GM18909 (cell line): ENCODE measurements at regions not wholly inside any gene's neighbourhood (a gene's known extent, or its start where the extent isn't known, plus 50 kb on each side); places are given as distances from the start of the nearest gene placed in this dataset.

Experiments used
- ATAC-seq: cut with Tn5 transposase; IDR thresholded peaks from one replicate; pipeline ENCODE4 v1.9.1; 2021; ENCODE audit warnings: mild to moderate bottlenecking; ENCODE audit not compliant: unreplicated experiment, poor library complexity

GRCh38 chr2:150640039-150640438 lies 152.6 kb upstream of the RND3 start:
- ATAC-seq, result no peak

GRCh38 chr2:150639383-150639782 lies 151.9 kb upstream of the RND3 start:
- no peak for ATAC-seq

- no peak for ATAC-seq
These were observed 143.9 kb upstream of the RND3 start for GRCh38 chr2:150631236-150631821.

- no peak for ATAC-seq
These were observed 143.2 kb upstream of the RND3 start for GRCh38 chr2:150630587-150631235.

- ATAC-seq, result no peak
These were observed 140.1 kb upstream of the RND3 start for GRCh38 chr2:150627526-150627925.

GRCh38 chr2:150626934-150627411 lies 139.5 kb upstream of the RND3 start:
- no peak for ATAC-seq

GRCh38 chr2:150625741-150626140 lies 138.3 kb upstream of the RND3 start:
- no peak for ATAC-seq

- no peak for ATAC-seq
These were observed 137.8 kb upstream of the RND3 start for GRCh38 chr2:150625303-150625702.

GRCh38 chr2:150624001-150624401 lies 136.5 kb upstream of the RND3 start:
- peak; percentile 78 for ATAC-seq

DNA sequence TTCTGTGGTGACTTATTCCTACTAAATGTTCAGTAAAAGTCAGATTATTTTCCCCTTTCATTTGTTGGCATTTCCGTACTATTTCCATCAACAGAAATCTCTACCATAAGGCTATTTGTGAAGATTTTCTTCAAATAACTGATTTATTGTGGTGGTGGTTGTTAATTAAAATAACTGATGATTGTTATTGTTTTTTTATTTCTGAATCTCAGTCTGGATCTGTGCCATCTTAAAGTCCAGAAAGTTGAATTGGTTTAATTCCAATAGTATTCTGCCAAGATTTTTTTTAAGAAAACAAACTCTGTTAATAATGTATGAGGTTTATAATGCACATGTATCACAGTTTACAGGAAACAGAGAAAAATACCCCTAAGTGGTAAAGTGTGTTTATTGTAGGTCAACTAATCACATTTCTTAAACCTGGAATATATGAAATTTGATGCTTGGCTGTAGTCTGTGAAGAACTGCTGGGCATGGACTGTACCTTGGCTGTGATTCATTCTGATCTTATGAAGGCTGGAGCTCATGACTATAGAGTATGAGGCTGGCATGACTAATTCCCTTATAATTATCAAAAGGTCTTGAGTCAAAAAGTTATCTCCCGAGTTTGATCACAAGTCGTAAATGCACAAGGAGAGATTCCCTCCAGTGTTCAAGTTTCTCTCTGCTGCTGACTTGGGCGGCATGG lies 134.2 kb upstream of the RND3 start:
- no peak for ATAC-seq

GRCh38 chr2:150620855-150621254 lies 133.4 kb upstream of the RND3 start:
- no peak for ATAC-seq

GRCh38 chr2:150620416-150620815 lies 132.9 kb upstream of the RND3 start:
- no peak for ATAC-seq

- ATAC-seq, result no peak
These were observed 132.3 kb upstream of the RND3 start for GRCh38 chr2:150619607-150620330.

DNA sequence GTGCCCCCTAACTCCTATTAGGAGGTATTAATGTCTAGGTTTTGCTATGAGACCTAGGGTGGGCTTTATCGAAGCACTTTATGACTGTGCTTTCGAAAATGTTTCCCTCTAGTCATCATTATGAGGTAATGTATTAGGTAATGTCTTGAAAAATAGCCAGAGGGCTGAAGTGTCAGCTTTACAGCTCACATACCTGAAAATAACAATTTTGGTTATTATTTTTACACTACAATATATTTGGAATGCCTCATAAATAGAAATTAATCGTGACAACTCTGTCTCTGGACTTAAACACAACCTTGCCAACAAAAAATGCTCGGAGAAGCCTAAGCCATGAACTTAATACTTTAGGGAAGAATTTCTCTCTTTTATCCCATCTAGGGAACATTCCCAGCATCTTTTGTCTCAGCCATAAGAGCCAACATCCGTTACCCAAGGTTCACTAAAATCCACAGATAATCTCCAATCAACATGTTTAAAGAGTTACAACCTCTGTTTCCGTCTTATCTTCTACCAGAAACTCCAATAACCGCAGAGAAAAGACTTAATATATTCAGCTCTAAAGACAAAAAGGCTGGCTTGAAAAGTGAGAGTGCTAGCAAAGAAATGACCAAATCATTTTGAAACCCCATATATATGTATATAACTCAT lies 130.9 kb upstream of the RND3 start:
- no peak for ATAC-seq

GRCh38 chr2:150617351-150617978 lies 130.0 kb upstream of the RND3 start:
- no peak for ATAC-seq

DNA sequence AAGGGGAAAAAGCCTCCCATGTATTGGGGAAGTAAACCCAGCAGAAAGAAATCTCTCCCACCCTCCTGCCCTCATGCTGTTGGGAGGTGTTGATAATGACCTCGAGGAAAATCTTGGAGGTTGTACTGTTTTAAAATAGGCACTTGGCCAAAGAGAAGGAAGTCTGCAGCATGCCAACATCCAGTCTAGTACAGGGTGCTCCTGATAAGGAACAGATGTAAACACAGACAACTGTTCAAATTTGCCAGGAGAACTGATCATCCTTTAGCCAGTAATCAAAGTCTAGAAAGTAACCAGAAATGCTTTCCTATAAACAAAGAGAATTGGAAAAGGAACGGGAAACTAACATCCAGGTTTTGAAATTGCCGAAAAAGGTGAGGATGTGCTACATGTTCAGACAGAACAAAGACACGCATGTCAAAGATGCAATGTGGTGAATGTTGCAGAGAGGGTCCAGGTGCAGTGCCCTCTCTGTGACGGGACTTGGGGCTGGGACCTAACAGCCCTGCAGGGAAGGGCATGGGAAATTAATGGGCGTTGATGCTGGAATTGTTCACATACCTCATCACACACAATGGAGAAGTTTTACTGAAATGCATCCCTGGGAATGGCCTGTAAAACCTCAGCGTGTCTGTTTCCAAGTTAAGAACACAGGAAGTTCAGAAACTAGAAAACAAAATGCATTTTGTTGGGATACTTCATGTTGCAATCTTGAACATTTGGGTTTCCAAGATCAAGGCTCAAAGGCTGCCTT lies 125.7 kb upstream of the RND3 start:
- ATAC-seq, result no peak

DNA sequence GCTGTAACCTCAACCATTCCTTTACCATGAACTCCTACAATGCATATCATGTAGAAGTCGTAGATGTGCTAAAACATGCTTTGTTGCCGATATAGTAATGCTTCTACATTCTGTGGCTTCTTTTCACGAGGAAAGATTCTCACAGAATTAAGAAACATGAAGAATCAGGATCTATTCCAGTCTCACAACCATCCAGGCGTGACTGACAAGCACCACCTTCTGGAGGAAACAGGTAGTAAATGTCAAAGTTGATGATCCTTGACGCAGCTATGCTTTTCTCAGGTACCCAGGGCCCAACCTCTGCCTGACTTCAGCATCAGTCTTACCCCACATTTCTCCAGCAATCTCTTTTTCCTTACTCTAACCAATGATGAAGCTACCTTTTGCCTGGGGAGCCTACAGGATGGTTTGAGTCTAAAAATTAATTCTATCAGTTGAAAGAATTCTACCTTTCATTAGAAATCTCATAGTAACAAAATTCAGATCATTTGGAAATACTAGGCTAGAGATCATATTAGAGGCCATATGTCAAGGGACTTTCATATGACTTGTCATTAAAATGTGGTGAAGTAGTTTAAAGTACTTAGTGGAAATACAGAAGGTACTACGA lies 123.3 kb upstream of the RND3 start:
- ATAC-seq, result peak; percentile 65

DNA sequence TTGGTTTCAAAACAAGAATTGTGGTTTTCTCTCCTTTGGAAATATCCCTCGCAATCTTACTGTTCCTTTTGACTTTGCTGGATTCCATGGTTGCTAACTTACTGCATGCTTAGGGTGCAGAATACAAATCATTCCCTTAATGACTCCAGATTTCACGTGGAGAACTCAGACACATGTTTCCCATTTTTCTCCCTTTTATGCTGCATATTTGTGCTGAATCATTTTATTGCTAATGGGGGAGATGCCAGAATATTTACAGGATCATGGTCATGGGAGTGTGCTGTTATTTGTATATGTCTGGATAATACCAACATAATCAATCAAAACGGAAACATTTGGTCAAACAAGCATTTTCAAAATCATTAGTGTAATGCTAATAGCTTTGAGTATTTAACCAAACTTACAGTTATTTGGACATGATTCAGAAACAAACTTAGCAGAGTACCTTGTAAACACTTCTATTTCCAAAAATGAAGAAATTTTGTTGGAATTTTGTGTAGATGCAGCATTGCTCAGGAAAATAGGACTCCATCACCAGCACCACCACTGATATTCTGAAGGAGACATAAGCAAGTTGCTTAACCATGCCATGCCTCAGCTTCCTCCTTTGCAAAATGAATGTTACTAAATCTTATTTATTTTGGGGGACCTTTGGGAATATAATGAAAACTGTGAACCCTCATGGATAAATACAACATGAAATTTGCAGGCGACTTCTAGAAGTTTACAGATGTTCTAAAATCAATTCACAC lies 122.5 kb upstream of the RND3 start:
- no peak for ATAC-seq
